Nephron (organoid): ENCODE measurements at regions not wholly inside any gene's neighbourhood (a gene's known extent, or its start where the extent isn't known, plus 50 kb on each side); places are given as distances from the start of the nearest gene placed in this dataset.
A peak's percentile ranks its signal among the peaks of the same experiment; 100 is the strongest.

Source experiments
- H3K27ac Mint-ChIP-seq, 3 experiments: 2 replicates each; pipeline ENCODE4 v1.8.0; 2020; ENCODE audit warnings: mixed read lengths in 3 of 3, mild to moderate bottlenecking in 2 of 3, moderate library complexity in 1 of 3
- H3K27me3 Mint-ChIP-seq: 2 replicates; pipeline ENCODE4 v1.8.0; 2021; ENCODE audit warnings: low read depth, mild to moderate bottlenecking, moderate library complexity, mixed read lengths
- H3K36me3 Mint-ChIP-seq: 2 replicates; pipeline ENCODE4 v1.8.0; 2020; ENCODE audit warnings: low read depth, mixed read lengths
- H3K4me1 Mint-ChIP-seq: 2 replicates; pipeline ENCODE4 v1.8.0; 2020; ENCODE audit warnings: mixed read lengths
- H3K4me3 Mint-ChIP-seq, 3 experiments: 2 replicates each; pipeline ENCODE4 v1.8.0; 2020; ENCODE audit warnings: mild to moderate bottlenecking in 3 of 3, mixed read lengths in 3 of 3, moderate library complexity in 2 of 3
- H3K9me3 Mint-ChIP-seq: 2 replicates; pipeline ENCODE4 v1.8.0; 2020; ENCODE audit warnings: mixed read lengths
- TF ChIP-seq, protein P1 (sequence below), 3 experiments: fragments of 200-600 bp; sonication (generic); IDR thresholded peaks; one replicate each; pipeline ENCODE4 v1.5.0; 2021; ENCODE audit warnings: antibody characterized with exemption in 3 of 3; ENCODE audit not compliant: unreplicated experiment in 3 of 3

DNA sequence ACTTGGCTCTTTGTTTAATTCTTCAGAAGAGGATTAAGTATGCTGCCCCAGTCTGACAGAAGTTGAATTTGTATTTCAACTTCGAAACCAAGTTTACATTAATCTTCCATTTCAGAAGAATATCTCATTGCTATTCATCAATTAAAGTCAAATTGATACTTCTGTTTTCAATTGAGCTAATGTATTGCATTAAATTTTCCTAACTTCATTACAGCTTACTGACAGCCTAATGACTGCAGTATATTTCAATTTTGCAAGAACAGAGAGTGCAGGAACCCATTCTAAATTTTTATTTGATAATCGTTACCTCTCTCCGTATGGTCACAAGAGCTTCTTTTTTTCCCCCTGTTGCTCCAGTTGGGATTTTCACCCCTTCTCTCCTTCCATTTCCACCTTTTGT is 218.0 kb downstream of the CALCRL start:
- TF ChIP-seq, protein P1, sequence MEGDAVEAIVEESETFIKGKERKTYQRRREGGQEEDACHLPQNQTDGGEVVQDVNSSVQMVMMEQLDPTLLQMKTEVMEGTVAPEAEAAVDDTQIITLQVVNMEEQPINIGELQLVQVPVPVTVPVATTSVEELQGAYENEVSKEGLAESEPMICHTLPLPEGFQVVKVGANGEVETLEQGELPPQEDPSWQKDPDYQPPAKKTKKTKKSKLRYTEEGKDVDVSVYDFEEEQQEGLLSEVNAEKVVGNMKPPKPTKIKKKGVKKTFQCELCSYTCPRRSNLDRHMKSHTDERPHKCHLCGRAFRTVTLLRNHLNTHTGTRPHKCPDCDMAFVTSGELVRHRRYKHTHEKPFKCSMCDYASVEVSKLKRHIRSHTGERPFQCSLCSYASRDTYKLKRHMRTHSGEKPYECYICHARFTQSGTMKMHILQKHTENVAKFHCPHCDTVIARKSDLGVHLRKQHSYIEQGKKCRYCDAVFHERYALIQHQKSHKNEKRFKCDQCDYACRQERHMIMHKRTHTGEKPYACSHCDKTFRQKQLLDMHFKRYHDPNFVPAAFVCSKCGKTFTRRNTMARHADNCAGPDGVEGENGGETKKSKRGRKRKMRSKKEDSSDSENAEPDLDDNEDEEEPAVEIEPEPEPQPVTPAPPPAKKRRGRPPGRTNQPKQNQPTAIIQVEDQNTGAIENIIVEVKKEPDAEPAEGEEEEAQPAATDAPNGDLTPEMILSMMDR (IDR thresholded peaks at IDR 0.05; ENCODE audit: unreplicated experiment in 3 of 3) = no peak
- no peaks in the 10 kb centered on the region for H3K9me3 Mint-ChIP-seq
- no peaks in the 10 kb centered on the region for H3K27me3 Mint-ChIP-seq
- H3K4me3 Mint-ChIP-seq = no peak overlapping the region
- H3K4me1 Mint-ChIP-seq = peaks cover 11% of the 10 kb centered on the region
- H3K27ac Mint-ChIP-seq = no peak overlapping the region
- no peaks in the 10 kb centered on the region for H3K36me3 Mint-ChIP-seq

DNA sequence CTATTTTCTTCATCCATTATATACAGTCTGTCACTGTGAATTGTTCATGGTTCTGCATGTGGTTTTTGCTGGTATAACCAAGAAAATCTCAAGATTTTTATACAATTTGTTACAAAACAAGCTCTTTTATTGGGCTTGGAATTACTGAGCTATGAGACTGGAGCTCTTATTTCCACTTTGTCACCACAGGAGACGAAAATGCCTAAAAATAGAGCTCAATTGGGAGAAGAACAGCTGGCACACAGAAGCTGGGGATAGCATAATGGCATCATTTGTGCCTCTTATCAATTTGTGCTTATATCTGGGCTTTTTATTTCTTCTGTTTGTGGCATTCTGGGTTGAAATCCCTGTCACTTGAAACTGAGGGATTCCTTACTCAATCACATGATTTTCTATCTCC is 219.1 kb downstream of the CALCRL start:
- Mint-ChIP-seq H3K4me1 (peaks cover 11% of the 10 kb centered on the region), H3K4me3 (no peak overlapping the region), H3K36me3 (no peaks in the 10 kb centered on the region), H3K9me3 (no peaks in the 10 kb centered on the region), H3K27ac (peak overlapping the region; percentile 30 to 70 (median 39)), H3K27me3 (no peaks in the 10 kb centered on the region)
- TF ChIP-seq, protein P1 (IDR thresholded peaks at IDR 0.05; ENCODE audit: unreplicated experiment in 3 of 3) = no peak

DNA sequence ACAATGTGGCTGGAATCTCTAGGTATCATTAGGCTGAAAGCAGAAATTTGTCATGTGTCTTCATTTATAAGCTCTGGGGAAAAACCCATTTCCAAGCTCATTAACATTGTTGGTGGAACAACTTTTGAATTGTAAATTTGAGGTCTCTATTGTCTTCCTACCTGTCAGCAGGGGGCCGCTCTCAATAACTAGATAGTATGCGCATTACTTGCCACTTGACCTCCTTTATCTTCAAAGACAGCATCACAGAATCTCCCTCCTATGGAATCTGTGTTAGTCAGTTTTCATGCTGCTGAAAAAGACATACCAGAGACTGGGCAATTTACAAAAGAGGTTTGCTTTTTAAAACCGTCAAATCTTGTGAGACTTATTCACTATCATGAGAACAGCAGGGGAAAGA is 223.1 kb downstream of the CALCRL start:
- Mint-ChIP-seq H3K27me3 (no peaks in the 10 kb centered on the region), H3K4me1 (peaks cover 11% of the 10 kb centered on the region), H3K36me3 (no peaks in the 10 kb centered on the region), H3K9me3 (peaks cover 2% of the 10 kb centered on the region), H3K27ac (no peak overlapping the region), H3K4me3 (no peak overlapping the region)
- TF ChIP-seq, protein P1 (IDR thresholded peaks at IDR 0.05; ENCODE audit: unreplicated experiment in 3 of 3) = no peak

DNA sequence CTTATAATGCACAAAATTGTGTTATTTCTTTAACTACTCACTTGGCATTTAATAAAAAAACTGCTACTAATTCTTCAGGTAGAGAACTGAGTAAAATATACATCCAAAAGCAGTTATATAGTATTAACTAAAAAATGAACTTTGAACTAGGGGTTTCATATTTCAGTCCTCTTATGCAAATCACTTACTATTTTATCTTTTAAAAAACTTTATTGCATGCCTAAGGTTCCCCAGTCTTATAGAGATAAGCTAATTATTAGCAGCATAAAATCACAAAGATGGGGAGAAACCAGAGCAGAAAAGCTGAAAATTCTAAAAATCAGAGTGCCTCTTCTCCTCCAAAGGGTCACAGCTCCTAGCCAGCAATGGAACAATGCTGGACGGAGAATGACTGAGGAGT is 228.0 kb downstream of the CALCRL start:
- H3K36me3 Mint-ChIP-seq = no peaks in the 10 kb centered on the region
- no peak overlapping the region for H3K4me3 Mint-ChIP-seq

DNA sequence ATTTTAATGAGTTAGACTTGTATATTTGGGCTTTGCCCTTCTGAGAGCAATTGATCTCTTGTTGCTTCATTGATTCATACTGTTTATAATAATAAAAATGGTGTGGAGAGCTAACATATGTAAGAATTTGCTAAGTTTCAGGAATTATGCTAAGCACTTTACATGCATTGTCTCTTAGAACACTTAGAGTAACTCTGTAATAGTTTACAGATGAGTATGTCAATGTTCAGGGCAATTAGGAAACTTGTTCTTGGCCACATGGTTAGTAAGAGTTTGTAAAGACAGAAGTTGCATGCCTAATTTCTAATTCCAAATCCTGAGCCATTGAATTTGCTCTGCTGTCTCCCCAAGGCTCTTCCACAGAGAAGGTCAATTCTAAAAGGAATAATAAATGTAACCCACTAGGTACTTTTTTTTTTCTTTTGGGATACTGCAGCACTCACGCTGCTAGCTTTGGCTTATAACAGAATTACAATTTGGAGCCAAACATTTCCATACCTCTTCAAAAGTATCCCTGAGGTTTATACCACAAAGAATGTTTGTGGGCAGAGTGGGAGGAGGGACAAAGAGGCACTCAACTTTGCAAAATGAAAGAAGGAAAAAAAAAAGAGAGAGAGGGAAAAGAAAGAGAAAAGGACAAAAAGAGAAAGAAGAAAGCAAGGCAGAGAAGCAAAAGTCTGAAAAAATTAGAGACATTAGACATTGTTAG is 232.4 kb downstream of the CALCRL start:
- H3K36me3 Mint-ChIP-seq = no peaks in the 10 kb centered on the region
- TF ChIP-seq, protein P1 (IDR thresholded peaks at IDR 0.05; ENCODE audit: unreplicated experiment in 3 of 3) = no peak
- no peak overlapping the region for H3K27ac Mint-ChIP-seq
- no peaks in the 10 kb centered on the region for H3K27me3 Mint-ChIP-seq
- H3K4me1 Mint-ChIP-seq = no peaks in the 10 kb centered on the region
- no peak overlapping the region for H3K4me3 Mint-ChIP-seq
- peaks cover 14% of the 10 kb centered on the region for H3K9me3 Mint-ChIP-seq

More for the DNA sequence above, 228.0 kb downstream of the CALCRL start:
- Mint-ChIP-seq H3K27me3 (no peaks in the 10 kb centered on the region), H3K4me1 (no peaks in the 10 kb centered on the region), H3K27ac (no peak overlapping the region), H3K9me3 (peaks cover 2% of the 10 kb centered on the region)
- TF ChIP-seq, protein P1 (IDR thresholded peaks at IDR 0.05; ENCODE audit: unreplicated experiment in 3 of 3) = no peak

DNA sequence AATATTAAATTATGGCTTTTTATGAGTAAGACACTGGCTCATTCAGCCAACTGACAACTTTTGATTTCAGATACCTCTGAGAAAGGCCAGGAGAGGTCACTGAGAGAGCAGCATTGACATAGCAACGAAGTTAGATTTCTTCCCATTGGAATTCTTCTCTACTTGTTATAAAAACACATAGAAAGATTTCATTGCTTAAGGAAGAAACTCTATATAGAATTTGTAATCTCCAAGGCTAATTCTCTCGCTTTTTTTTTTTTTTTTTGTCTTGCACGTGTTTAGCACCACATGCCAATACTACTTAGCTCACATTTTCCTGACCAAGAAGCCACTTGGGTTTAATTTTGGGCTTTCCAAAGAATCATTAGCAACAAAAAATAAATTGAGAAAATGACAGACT is 233.7 kb downstream of the CALCRL start:
- H3K4me3 Mint-ChIP-seq = no peak overlapping the region
- no peaks in the 10 kb centered on the region for H3K27me3 Mint-ChIP-seq
- no peaks in the 10 kb centered on the region for H3K36me3 Mint-ChIP-seq
- H3K27ac Mint-ChIP-seq = no peak overlapping the region
- TF ChIP-seq, protein P1 (IDR thresholded peaks at IDR 0.05; ENCODE audit: unreplicated experiment in 3 of 3) = no peak
- peaks cover 14% of the 10 kb centered on the region for H3K9me3 Mint-ChIP-seq
- no peaks in the 10 kb centered on the region for H3K4me1 Mint-ChIP-seq
